Gastrocnemius medialis (tissue), 4 donors: ENCODE measurements at regions not wholly inside any gene's neighbourhood (a gene's known extent, or its start where the extent isn't known, plus 50 kb on each side); places are given as distances from the start of the nearest gene placed in this dataset.

Experiments used
- CTCF ChIP-seq, 5 experiments: fragments of 450-650 bp in 3 of 5; fragments of 200-600 bp in 2 of 5; sonication (generic) in 2 of 5; IDR thresholded peaks in 4 of 5; conservative IDR thresholded peaks in 1 of 5; 1 replicate in 4 of 5; 2 replicates in 1 of 5; pipeline ENCODE4 v1.5.1; 2016 to 2019; ENCODE audit warnings: antibody characterized with exemption in 5 of 5, mild to moderate bottlenecking in 3 of 5, moderate library complexity in 3 of 5
- POLR2A ChIP-seq, 2 donors: fragments of 450-650 bp; IDR thresholded peaks; one replicate each; pipeline ENCODE4 v1.6.1; 2017; ENCODE audit warnings: antibody characterized with exemption in 2 of 2, mild to moderate bottlenecking in 2 of 2, moderate library complexity in 2 of 2

- no peak for TF ChIP-seq CTCF (IDR thresholded peaks at IDR 0.05 in 4 of 5, conservative IDR thresholded peaks at IDR 0.05 in 1 of 5)
- no peak for TF ChIP-seq POLR2A (IDR thresholded peaks at IDR 0.05)
Observed at GRCh38 chr3:102712896-102713295, 278.1 kb downstream of the ZPLD1 start.
